ENCODE measurements at regions not wholly inside any gene's neighbourhood (a gene's known extent, or its start where the extent isn't known, plus 50 kb on each side); places are given as distances from the start of the nearest gene placed in this dataset.

DNA sequence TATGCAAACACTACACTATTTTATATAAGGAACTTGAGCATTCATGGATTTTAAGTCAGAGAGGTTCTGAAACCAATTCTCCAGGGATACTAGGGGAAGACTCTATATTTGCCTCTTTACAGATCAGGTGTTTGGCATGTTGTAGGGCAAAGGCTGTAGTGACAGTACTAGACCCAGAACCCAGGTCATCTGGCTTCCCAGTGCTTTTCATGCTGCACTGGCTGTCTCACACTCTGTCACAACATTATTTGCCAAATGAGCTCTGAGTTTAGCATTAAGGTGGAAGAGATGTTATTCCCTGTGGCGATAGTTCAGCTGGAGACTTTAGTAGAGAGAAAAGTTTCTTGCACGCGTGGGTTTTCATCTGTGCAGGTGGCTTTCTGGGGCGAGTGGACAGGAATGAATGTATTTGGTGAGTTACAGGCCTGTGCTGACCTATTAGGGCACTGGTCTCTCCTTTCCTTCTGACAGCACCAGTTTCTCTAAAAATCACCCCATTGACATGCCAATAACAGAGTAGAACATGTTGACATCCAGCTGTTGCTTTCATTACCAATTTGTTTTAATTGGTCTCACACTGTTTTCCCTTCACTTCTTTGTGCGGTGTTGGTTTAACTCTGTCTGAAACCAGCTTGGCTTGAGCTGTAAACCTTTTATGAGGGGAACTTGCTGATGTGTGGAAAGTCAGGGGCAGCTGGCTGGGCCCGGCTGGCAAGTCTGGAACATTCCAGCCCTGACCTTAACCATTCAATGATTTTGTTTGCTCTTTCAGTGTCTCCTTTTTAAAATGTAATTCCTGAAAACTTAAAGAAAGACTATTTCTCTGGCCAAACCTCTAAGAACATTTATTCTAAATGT, 643.0 kb upstream of the FAM98A start:
- WGBS = 64% methylated on average over 6 of the region's 6 CpGs
- Histone ChIP-seq H3K36me3 (ENCODE audit: control insufficient read depth in 4 of 4, insufficient read depth in 3 of 4, low read depth in 1 of 4, low read length in 3 of 4) (no peaks in the 10 kb centered on the region), H3K4me1 (ENCODE audit: control insufficient read depth in 4 of 4, insufficient read depth in 4 of 4, low read length in 3 of 4) (peaks cover 4 to 18% (median 13%) of the 10 kb centered on the region in 4 donors), H3K27ac (ENCODE audit: low read depth in 1 of 2, low read length in 2 of 2) (peak overlapping the region; percentile 14 to 46), H3K4me3 (ENCODE audit: low read depth in 1 of 3, low read length in 3 of 3) (no peak overlapping the region), H3K27me3 (ENCODE audit: control insufficient read depth in 4 of 4, insufficient read depth in 4 of 4, low read length in 3 of 4) (no peaks in the 10 kb centered on the region), H3K9me3 (ENCODE audit: control insufficient read depth in 4 of 4, low read length in 3 of 4) (peaks cover 0 to 2% (median 0%) of the 10 kb centered on the region in 4 donors), H3K9ac (ENCODE audit: low read depth in 1 of 2, low read length in 2 of 2) (peak overlapping the region in 1 of 2 donors; percentile 1)
- no peak for DNase-seq (ENCODE audit: low spot score)
- no peak for TF ChIP-seq TAF1 (conservative IDR thresholded peaks at IDR 0.05)
- no peak for TF ChIP-seq YY1 (IDR thresholded peaks at IDR 0.05)
- TF ChIP-seq HNF4A (conservative IDR thresholded peaks at IDR 0.05) = peak in 1 of 2 donors; percentile 44
- TF ChIP-seq, protein P1, sequence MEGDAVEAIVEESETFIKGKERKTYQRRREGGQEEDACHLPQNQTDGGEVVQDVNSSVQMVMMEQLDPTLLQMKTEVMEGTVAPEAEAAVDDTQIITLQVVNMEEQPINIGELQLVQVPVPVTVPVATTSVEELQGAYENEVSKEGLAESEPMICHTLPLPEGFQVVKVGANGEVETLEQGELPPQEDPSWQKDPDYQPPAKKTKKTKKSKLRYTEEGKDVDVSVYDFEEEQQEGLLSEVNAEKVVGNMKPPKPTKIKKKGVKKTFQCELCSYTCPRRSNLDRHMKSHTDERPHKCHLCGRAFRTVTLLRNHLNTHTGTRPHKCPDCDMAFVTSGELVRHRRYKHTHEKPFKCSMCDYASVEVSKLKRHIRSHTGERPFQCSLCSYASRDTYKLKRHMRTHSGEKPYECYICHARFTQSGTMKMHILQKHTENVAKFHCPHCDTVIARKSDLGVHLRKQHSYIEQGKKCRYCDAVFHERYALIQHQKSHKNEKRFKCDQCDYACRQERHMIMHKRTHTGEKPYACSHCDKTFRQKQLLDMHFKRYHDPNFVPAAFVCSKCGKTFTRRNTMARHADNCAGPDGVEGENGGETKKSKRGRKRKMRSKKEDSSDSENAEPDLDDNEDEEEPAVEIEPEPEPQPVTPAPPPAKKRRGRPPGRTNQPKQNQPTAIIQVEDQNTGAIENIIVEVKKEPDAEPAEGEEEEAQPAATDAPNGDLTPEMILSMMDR (IDR thresholded peaks at IDR 0.05; ENCODE audit: low read depth, low read length, missing input control) = no peak
- no peak for TF ChIP-seq REST (IDR thresholded peaks at IDR 0.05)
- TF ChIP-seq GABPA (IDR thresholded peaks at IDR 0.05 in 1 of 2, conservative IDR thresholded peaks at IDR 0.05 in 1 of 2) = no peak
- TF ChIP-seq RAD21 (IDR thresholded peaks at IDR 0.05) = no peak
- TF ChIP-seq FOXA2 (IDR thresholded peaks at IDR 0.05) = no peak
- no peak for TF ChIP-seq FOXA1 (IDR thresholded peaks at IDR 0.05)
- peak in 1 of 2 donors; percentile 6 for TF ChIP-seq JUND (IDR thresholded peaks at IDR 0.05)
- no peak for TF ChIP-seq NR2F2 (IDR thresholded peaks at IDR 0.05)
- no peak for TF ChIP-seq ZBTB33 (IDR thresholded peaks at IDR 0.05)
- no peak for TF ChIP-seq EGR1 (IDR thresholded peaks at IDR 0.05; ENCODE audit: low read depth in 2 of 2)
- peak; percentile 25 for TF ChIP-seq MAX (IDR thresholded peaks at IDR 0.05)
- no peak for TF ChIP-seq HNF4G (IDR thresholded peaks at IDR 0.05)
- TF ChIP-seq SP1 (IDR thresholded peaks at IDR 0.05) = no peak
- peak in 1 of 2 donors; percentile 30 for TF ChIP-seq RXRA (IDR thresholded peaks at IDR 0.05)
- TF ChIP-seq, protein P2, sequence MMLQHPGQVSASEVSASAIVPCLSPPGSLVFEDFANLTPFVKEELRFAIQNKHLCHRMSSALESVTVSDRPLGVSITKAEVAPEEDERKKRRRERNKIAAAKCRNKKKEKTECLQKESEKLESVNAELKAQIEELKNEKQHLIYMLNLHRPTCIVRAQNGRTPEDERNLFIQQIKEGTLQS (IDR thresholded peaks at IDR 0.05) = no peak
